Prostate gland (tissue), 2 donors: ENCODE measurements at regions not wholly inside any gene's neighbourhood (a gene's known extent, or its start where the extent isn't known, plus 50 kb on each side); places are given as distances from the start of the nearest gene placed in this dataset.

Source experiments
- POLR2AphosphoS5 ChIP-seq: sonication (generic); formaldehyde crosslinking; IDR thresholded peaks from one replicate; pipeline ENCODE4 v1.6.1; 2017; ENCODE audit warnings: antibody characterized with exemption
- TF ChIP-seq, protein P1 (sequence below), 4 experiments: fragments of 200-600 bp in 2 of 4; fragments of 450-650 bp in 2 of 4; sonication (generic) in 2 of 4; IDR thresholded peaks; 1 replicate in 3 of 4; 2 replicates in 1 of 4; pipeline ENCODE4 v1.5.1; 2016 to 2019; ENCODE audit warnings: antibody characterized with exemption in 4 of 4, mild to moderate bottlenecking in 2 of 4, moderate library complexity in 2 of 4

DNA sequence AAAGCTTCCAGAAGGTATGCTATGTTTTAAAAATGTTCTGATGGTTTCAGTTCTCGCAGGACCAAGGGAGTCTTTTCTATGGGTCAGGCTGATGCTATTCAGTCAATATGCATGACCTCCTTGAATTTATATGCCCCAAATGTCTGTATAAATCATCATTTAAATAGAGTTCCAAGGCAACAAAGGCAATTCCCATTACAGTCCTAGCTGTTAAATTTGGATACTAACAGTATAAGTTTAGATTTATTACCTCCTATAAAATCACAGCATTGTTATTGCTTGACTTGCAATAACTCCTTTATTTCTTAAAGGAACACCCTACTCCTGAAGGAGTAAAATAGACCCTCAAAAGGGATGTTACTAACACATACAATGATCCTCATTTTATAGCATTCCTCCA lies 387.7 kb upstream of the CHD1 start:
- TF ChIP-seq, protein P1, sequence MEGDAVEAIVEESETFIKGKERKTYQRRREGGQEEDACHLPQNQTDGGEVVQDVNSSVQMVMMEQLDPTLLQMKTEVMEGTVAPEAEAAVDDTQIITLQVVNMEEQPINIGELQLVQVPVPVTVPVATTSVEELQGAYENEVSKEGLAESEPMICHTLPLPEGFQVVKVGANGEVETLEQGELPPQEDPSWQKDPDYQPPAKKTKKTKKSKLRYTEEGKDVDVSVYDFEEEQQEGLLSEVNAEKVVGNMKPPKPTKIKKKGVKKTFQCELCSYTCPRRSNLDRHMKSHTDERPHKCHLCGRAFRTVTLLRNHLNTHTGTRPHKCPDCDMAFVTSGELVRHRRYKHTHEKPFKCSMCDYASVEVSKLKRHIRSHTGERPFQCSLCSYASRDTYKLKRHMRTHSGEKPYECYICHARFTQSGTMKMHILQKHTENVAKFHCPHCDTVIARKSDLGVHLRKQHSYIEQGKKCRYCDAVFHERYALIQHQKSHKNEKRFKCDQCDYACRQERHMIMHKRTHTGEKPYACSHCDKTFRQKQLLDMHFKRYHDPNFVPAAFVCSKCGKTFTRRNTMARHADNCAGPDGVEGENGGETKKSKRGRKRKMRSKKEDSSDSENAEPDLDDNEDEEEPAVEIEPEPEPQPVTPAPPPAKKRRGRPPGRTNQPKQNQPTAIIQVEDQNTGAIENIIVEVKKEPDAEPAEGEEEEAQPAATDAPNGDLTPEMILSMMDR (IDR thresholded peaks at IDR 0.05) = no peak
- no peak for TF ChIP-seq POLR2AphosphoS5
